Heart left ventricle (tissue), 16 donors: ENCODE measurements at regions not wholly inside any gene's neighbourhood (a gene's known extent, or its start where the extent isn't known, plus 50 kb on each side); places are given as distances from the start of the nearest gene placed in this dataset.

Experiments
- ATAC-seq, 4 donors: fragments of 200-7000 bp; cut with Tn5 transposase; one replicate each; pipeline ENCODE4 v1.9.1; 2020 to 2022; ENCODE audit warnings: moderate library complexity in 4 of 4, mild to moderate bottlenecking in 3 of 4, moderate number of reproducible peaks in 1 of 4
- DNase-seq, 5 donors: peaks; one replicate each; pipeline ENCODE4 v3.0.0-alpha.2; 2020
- H3K27ac ChIP-seq, 12 donors: fragments of 200-600 bp; sonication (generic) in 4 of 12; one replicate each; pipeline versions ENCODE4 v1.5.0 to v1.8.0; 2016 to 2022; ENCODE audit warnings: mild to moderate bottlenecking in 2 of 12
- H3K27me3 ChIP-seq, 9 donors: fragments of 200-600 bp; sonication (generic) in 2 of 9; one replicate each; pipeline versions ENCODE4 v1.5.1 to v1.8.0; 2016 to 2022; ENCODE audit warnings: mild to moderate bottlenecking in 3 of 9
- H3K36me3 ChIP-seq, 9 donors: fragments of 200-600 bp; sonication (generic) in 2 of 9; one replicate each; pipeline versions ENCODE4 v1.5.0 to v1.8.0; 2018 to 2022; ENCODE audit warnings: mild to moderate bottlenecking in 2 of 9
- H3K4me1 ChIP-seq, 12 donors: fragments of 200-600 bp; sonication (generic) in 4 of 12; one replicate each; pipeline versions ENCODE4 v1.5.0 to v1.8.0; 2016 to 2022; ENCODE audit warnings: mild to moderate bottlenecking in 3 of 12
- H3K4me3 ChIP-seq, 12 donors: fragments of 200-600 bp; sonication (generic) in 4 of 12; one replicate each; pipeline versions ENCODE4 v1.5.0 to v1.8.0; 2017 to 2022; ENCODE audit warnings: mild to moderate bottlenecking in 9 of 12, moderate library complexity in 4 of 12
- H3K9me3 ChIP-seq, 12 donors: fragments of 200-600 bp; sonication (generic) in 4 of 12; one replicate each; pipeline versions ENCODE4 v1.5.0 to v1.8.0; 2016 to 2022; ENCODE audit warnings: mild to moderate bottlenecking in 1 of 12
- CTCF ChIP-seq, 12 donors: fragments of 200-600 bp; sonication (generic) in 4 of 12; IDR thresholded peaks; one replicate each; pipeline versions ENCODE4 v1.5.0 to v1.8.0; 2018 to 2022; ENCODE audit warnings: antibody characterized with exemption in 12 of 12, mild to moderate bottlenecking in 5 of 12
- POLR2A ChIP-seq, 2 donors: fragments of 450-650 bp; IDR thresholded peaks; one replicate each; pipeline ENCODE4 v1.6.1; 2017; ENCODE audit warnings: antibody characterized with exemption in 2 of 2, mild to moderate bottlenecking in 2 of 2, moderate library complexity in 2 of 2
- WGBS, 4 donors: extraction: QIAGEN DNeasy Blood & Tissue Kit in 2 of 4; methylation state at CpG; one replicate each; pipeline versions ENCODE4 v1.1.5 to v1.1.7; 2013 to 2018; 5-methylcytosine and 5-hydroxymethylcytosine counted together
- intact Hi-C, 10 donors: fragments of 100-400 bp; cut with DNase I; formaldehyde crosslinking; loops; one replicate each; pipeline versions ENCODE4 v1.11.1 to v1.14.2; 2022
- donor health status: ischemic (EF 13 %, LVEDD 7.1; RV severe dilation, severe dysfunction).
- donor health status: healthy with polysubstance abuse.
- donor health status: DM: no; HTN: yes; CAD: no.
- donor health status: DM: no; HTN: no; CAD: no.
- donor health status: ischemic (EF 25% LVEDD 6.9; RV normal size, moderate dysfunction).
- donor health status: ischemic (EF 25% LVEDD 5.7; RV mildly dilated, moderate dysfunction).
- donor health status: healthy.
- donor health status: DM: yes; HTN: yes; CAD: no.
- donor health status: ischemic (EF 35%, LVEDD 5.7; RV mildly dilated, moderate dysfunction).
- donor health status: nonischemic (EF 11% LVEDD 7.7; RV severe dilation, severe dysfunction).
- donor health status: DM: yes; HTN: yes; CAD: no.
- donor health status: PGD.
- donor health status: ischemic (EF 29% LVEDD 5.4; RV normal size, mild dysfunction).
- donor health status: nonischemic (EF 23%, LVEDD 6.1; RV moderate dilation, normal function).

GRCh38 chr21:25005388-25005787 lies 601.9 kb downstream of the MRPL39 start:
- DNase-seq (no peak), ATAC-seq (no peak)
- 67 to 81% (median 77%) methylated on average over 7 of the region's 7 CpGs for WGBS, 4 donors
- no peaks in the 10 kb centered on the region for H3K27me3 ChIP-seq
- no peak overlapping the region for H3K4me3 ChIP-seq
- H3K36me3 ChIP-seq = no peaks in the 10 kb centered on the region
- peaks cover 0 to 8% (median 0%) of the 10 kb centered on the region in 12 donors for H3K9me3 ChIP-seq
- intact Hi-C loops = no loop called here
- no peak overlapping the region for H3K27ac ChIP-seq
- TF ChIP-seq POLR2A (IDR thresholded peaks at IDR 0.05) = no peak
- TF ChIP-seq CTCF (IDR thresholded peaks at IDR 0.05) = no peak
- no peaks in the 10 kb centered on the region for H3K4me1 ChIP-seq

GRCh38 chr21:25002676-25003075 lies 604.6 kb downstream of the MRPL39 start:
- intact Hi-C loops = no loop called here
- no peak for ATAC-seq
- DNase-seq = no peak

GRCh38 chr21:24995216-24995615 lies 612.1 kb downstream of the MRPL39 start:
- no peaks in the 10 kb centered on the region for H3K36me3 ChIP-seq
- DNase-seq (no peak), ATAC-seq (no peak)
- 1 to 14% (median 5%) methylated on average over 3 of the region's 3 CpGs for WGBS, 4 donors
- no peak for TF ChIP-seq POLR2A (IDR thresholded peaks at IDR 0.05)
- TF ChIP-seq CTCF (IDR thresholded peaks at IDR 0.05) = no peak
- H3K27ac ChIP-seq = no peak overlapping the region
- H3K4me3 ChIP-seq = no peak overlapping the region
- H3K27me3 ChIP-seq = no peaks in the 10 kb centered on the region
- H3K9me3 ChIP-seq = no peaks in the 10 kb centered on the region
- no peaks in the 10 kb centered on the region for H3K4me1 ChIP-seq
- intact Hi-C loops = no loop called here

More at GRCh38 chr21:25002676-25003075, 604.6 kb downstream of the MRPL39 start:
- H3K4me1 ChIP-seq = no peaks in the 10 kb centered on the region
- TF ChIP-seq POLR2A (IDR thresholded peaks at IDR 0.05) (no peak), CTCF (IDR thresholded peaks at IDR 0.05) (no peak)
- H3K4me3 ChIP-seq = no peak overlapping the region
- H3K27ac ChIP-seq = no peak overlapping the region
- H3K27me3 ChIP-seq = no peaks in the 10 kb centered on the region
- H3K9me3 ChIP-seq = peaks cover 0 to 8% (median 0%) of the 10 kb centered on the region in 12 donors
- no peaks in the 10 kb centered on the region for H3K36me3 ChIP-seq
- WGBS, 4 donors = 69 to 85% (median 72%) methylated on average over 2 of the region's 2 CpGs

GRCh38 chr21:24994717-24995116 lies 612.6 kb downstream of the MRPL39 start:
- no peak for DNase-seq
- 76 to 83% (median 81%) methylated on average over 4 of the region's 4 CpGs for WGBS, 4 donors
- ATAC-seq = no peak
- intact Hi-C loops = no loop called here
- Histone ChIP-seq H3K36me3 (no peaks in the 10 kb centered on the region), H3K27ac (no peak overlapping the region), H3K4me1 (no peaks in the 10 kb centered on the region), H3K27me3 (no peaks in the 10 kb centered on the region), H3K4me3 (no peak overlapping the region), H3K9me3 (no peaks in the 10 kb centered on the region)
- TF ChIP-seq POLR2A (IDR thresholded peaks at IDR 0.05) = no peak
- no peak for TF ChIP-seq CTCF (IDR thresholded peaks at IDR 0.05)
